ENCODE measurements at regions not wholly inside any gene's neighbourhood (a gene's known extent, or its start where the extent isn't known, plus 50 kb on each side); places are given as distances from the start of the nearest gene placed in this dataset.

DNA sequence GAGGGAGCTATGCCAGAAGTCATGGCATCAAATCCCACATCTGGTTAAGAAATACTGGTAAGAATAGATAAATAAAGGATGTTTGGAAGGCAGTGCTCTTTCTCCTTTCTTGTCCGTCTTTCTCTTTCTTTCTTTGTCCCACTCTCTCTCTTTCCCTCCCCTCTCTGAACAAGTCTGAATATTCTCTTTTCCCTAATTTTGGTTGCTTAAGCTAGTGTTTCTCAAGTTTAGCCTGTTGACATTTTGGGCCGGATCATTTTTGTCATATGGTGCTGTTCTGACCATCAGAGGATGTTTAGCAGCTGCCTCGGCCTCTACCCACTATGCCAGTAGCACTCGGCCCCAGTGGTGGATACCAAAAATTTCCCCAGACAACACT, 405.3 kb upstream of the C2CD4B start:
- Histone ChIP-seq H3K4me1 (ENCODE audit: control insufficient read depth in 4 of 4, insufficient read depth in 4 of 4, low read length in 3 of 4) (peaks cover 5 to 8% (median 7%) of the 10 kb centered on the region in 4 donors), H3K9ac (ENCODE audit: low read depth in 1 of 2, low read length in 2 of 2) (no peak overlapping the region), H3K9me3 (ENCODE audit: control insufficient read depth in 4 of 4, low read length in 3 of 4) (no peaks in the 10 kb centered on the region), H3K27ac (ENCODE audit: low read depth in 1 of 2, low read length in 2 of 2) (no peak overlapping the region), H3K4me3 (ENCODE audit: low read depth in 1 of 3, low read length in 3 of 3) (no peak overlapping the region), H3K36me3 (ENCODE audit: control insufficient read depth in 4 of 4, insufficient read depth in 3 of 4, low read depth in 1 of 4, low read length in 3 of 4) (no peaks in the 10 kb centered on the region), H3K27me3 (ENCODE audit: control insufficient read depth in 4 of 4, insufficient read depth in 4 of 4, low read length in 3 of 4) (peaks cover 0 to 12% (median 7%) of the 10 kb centered on the region in 4 donors)
- TF ChIP-seq JUND (IDR thresholded peaks at IDR 0.05) (no peak), EGR1 (IDR thresholded peaks at IDR 0.05; ENCODE audit: low read depth in 2 of 2) (no peak), RAD21 (IDR thresholded peaks at IDR 0.05) (no peak), HNF4G (IDR thresholded peaks at IDR 0.05) (no peak)
- TF ChIP-seq, protein P1, sequence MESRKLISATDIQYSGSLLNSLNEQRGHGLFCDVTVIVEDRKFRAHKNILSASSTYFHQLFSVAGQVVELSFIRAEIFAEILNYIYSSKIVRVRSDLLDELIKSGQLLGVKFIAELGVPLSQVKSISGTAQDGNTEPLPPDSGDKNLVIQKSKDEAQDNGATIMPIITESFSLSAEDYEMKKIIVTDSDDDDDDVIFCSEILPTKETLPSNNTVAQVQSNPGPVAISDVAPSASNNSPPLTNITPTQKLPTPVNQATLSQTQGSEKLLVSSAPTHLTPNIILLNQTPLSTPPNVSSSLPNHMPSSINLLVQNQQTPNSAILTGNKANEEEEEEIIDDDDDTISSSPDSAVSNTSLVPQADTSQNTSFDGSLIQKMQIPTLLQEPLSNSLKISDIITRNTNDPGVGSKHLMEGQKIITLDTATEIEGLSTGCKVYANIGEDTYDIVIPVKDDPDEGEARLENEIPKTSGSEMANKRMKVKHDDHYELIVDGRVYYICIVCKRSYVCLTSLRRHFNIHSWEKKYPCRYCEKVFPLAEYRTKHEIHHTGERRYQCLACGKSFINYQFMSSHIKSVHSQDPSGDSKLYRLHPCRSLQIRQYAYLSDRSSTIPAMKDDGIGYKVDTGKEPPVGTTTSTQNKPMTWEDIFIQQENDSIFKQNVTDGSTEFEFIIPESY (IDR thresholded peaks at IDR 0.05) = no peak
- DNase-seq (ENCODE audit: low spot score) = no peak
- 51% methylated on average over 4 of the region's 4 CpGs for WGBS

DNA sequence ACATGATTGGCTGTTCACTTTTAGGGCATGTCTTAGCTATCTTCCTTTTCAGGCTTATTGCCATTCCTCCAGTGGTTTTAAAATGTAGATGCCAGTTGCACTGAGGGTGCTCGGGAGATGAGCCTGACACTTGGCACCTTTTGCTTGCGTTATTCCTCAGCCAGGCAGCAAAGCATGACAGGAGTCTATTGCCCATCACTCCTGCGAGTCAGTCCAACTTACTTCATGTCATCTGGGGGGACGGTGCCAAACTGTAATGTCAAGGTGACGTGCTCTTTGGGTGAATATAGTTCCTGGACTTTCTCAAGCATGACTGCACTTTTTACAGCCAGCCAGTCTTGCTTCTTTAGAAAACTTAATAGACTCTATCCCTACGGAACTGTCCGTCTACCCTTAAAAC, 406.0 kb upstream of the C2CD4B start:
- H3K4me1 ChIP-seq (ENCODE audit: control insufficient read depth in 4 of 4, insufficient read depth in 4 of 4, low read length in 3 of 4) = peaks cover 5 to 8% (median 7%) of the 10 kb centered on the region in 4 donors
- H3K9ac ChIP-seq (ENCODE audit: low read depth in 1 of 2, low read length in 2 of 2) = no peak overlapping the region
- H3K36me3 ChIP-seq (ENCODE audit: control insufficient read depth in 4 of 4, insufficient read depth in 3 of 4, low read depth in 1 of 4, low read length in 3 of 4) = no peaks in the 10 kb centered on the region
- peaks cover 0 to 8% (median 4%) of the 10 kb centered on the region in 4 donors for H3K27me3 ChIP-seq (ENCODE audit: control insufficient read depth in 4 of 4, insufficient read depth in 4 of 4, low read length in 3 of 4)
- no peak for DNase-seq (ENCODE audit: low spot score)
- H3K9me3 ChIP-seq (ENCODE audit: control insufficient read depth in 4 of 4, low read length in 3 of 4) = no peaks in the 10 kb centered on the region
- WGBS = 93% methylated on average over 7 of the region's 7 CpGs
- H3K4me3 ChIP-seq (ENCODE audit: low read depth in 1 of 3, low read length in 3 of 3) = no peak overlapping the region
- TF ChIP-seq HNF4G (IDR thresholded peaks at IDR 0.05) = no peak
- TF ChIP-seq TAF1 (conservative IDR thresholded peaks at IDR 0.05) = no peak
- TF ChIP-seq, protein P2, sequence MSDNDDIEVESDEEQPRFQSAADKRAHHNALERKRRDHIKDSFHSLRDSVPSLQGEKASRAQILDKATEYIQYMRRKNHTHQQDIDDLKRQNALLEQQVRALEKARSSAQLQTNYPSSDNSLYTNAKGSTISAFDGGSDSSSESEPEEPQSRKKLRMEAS (IDR thresholded peaks at IDR 0.05) = no peak
- no peak for TF ChIP-seq RAD21 (IDR thresholded peaks at IDR 0.05)
- no peak for TF ChIP-seq HNF4A (conservative IDR thresholded peaks at IDR 0.05)
- TF ChIP-seq, protein P3, sequence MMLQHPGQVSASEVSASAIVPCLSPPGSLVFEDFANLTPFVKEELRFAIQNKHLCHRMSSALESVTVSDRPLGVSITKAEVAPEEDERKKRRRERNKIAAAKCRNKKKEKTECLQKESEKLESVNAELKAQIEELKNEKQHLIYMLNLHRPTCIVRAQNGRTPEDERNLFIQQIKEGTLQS (IDR thresholded peaks at IDR 0.05) = no peak
- H3K27ac ChIP-seq (ENCODE audit: low read depth in 1 of 2, low read length in 2 of 2) = no peak overlapping the region

DNA sequence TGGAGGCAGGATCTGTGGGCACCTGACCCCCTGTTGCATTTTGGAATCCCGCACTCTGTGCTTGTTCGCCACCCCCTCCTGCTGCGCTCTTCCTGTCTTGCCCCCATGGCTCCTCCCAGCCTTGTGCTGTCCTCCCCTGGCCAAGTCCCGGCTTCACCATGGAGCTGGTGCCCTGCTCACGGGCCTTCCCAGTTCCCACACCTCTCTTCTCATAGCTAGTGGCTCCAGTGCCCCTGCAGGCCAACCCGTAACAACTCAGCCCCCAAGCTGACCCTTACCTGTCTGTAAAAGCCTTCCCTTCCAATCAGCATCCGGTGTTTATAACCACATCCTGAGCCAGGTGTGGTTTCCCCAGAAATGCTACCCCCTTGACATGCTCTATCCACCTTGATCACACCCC, 407.7 kb upstream of the C2CD4B start:
- Histone ChIP-seq H3K27ac (ENCODE audit: low read depth in 1 of 2, low read length in 2 of 2) (no peak overlapping the region), H3K9ac (ENCODE audit: low read depth in 1 of 2, low read length in 2 of 2) (no peak overlapping the region), H3K4me3 (ENCODE audit: low read depth in 1 of 3, low read length in 3 of 3) (no peak overlapping the region), H3K27me3 (ENCODE audit: control insufficient read depth in 4 of 4, insufficient read depth in 4 of 4, low read length in 3 of 4) (peaks cover 0 to 8% (median 1%) of the 10 kb centered on the region in 4 donors), H3K4me1 (ENCODE audit: control insufficient read depth in 4 of 4, insufficient read depth in 4 of 4, low read length in 3 of 4) (peaks cover 5 to 8% (median 7%) of the 10 kb centered on the region in 4 donors), H3K9me3 (ENCODE audit: control insufficient read depth in 4 of 4, low read length in 3 of 4) (no peaks in the 10 kb centered on the region), H3K36me3 (ENCODE audit: control insufficient read depth in 4 of 4, insufficient read depth in 3 of 4, low read depth in 1 of 4, low read length in 3 of 4) (no peaks in the 10 kb centered on the region)
- no peak for DNase-seq (ENCODE audit: low spot score)
- WGBS = 97% methylated on average over 7 of the region's 7 CpGs
- TF ChIP-seq, protein P2 (IDR thresholded peaks at IDR 0.05) = no peak
- TF ChIP-seq NR2F2 (IDR thresholded peaks at IDR 0.05) (no peak), FOXA2 (IDR thresholded peaks at IDR 0.05) (no peak), RAD21 (IDR thresholded peaks at IDR 0.05) (no peak), JUND (IDR thresholded peaks at IDR 0.05) (no peak)

DNA sequence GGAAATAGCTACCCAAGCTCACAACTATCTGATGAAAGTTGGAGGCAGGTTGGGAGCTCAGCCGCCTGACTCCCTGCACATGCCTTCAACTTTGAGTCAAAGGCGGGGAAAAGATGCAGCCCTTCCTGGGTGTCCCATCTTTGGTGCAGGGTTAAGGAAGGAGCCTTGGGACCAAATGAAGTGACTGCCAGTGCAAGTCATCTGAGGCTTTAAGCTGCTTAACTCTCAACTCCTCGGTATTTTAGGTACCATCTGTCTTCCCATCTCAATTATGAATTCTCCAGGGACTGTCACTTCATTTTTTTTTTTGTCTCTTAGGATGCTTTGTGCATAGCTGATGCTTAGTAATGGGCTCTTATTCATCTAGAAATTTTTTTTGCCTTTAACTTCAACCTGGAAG, 408.8 kb upstream of the C2CD4B start:
- Histone ChIP-seq H3K4me3 (ENCODE audit: low read depth in 1 of 3, low read length in 3 of 3) (no peak overlapping the region), H3K27ac (ENCODE audit: low read depth in 1 of 2, low read length in 2 of 2) (no peak overlapping the region), H3K9ac (ENCODE audit: low read depth in 1 of 2, low read length in 2 of 2) (no peak overlapping the region), H3K4me1 (ENCODE audit: control insufficient read depth in 4 of 4, insufficient read depth in 4 of 4, low read length in 3 of 4) (peaks cover 5 to 8% (median 7%) of the 10 kb centered on the region in 4 donors), H3K36me3 (ENCODE audit: control insufficient read depth in 4 of 4, insufficient read depth in 3 of 4, low read depth in 1 of 4, low read length in 3 of 4) (no peaks in the 10 kb centered on the region), H3K27me3 (ENCODE audit: control insufficient read depth in 4 of 4, insufficient read depth in 4 of 4, low read length in 3 of 4) (peaks cover 0 to 8% (median 2%) of the 10 kb centered on the region in 4 donors), H3K9me3 (ENCODE audit: control insufficient read depth in 4 of 4, low read length in 3 of 4) (no peaks in the 10 kb centered on the region)
- 96% methylated on average over 3 of the region's 3 CpGs for WGBS
- no peak for DNase-seq (ENCODE audit: low spot score)
- TF ChIP-seq, protein P2 (IDR thresholded peaks at IDR 0.05) = no peak
- TF ChIP-seq HNF4G (IDR thresholded peaks at IDR 0.05) (no peak), GABPA (IDR thresholded peaks at IDR 0.05 in 1 of 2, conservative IDR thresholded peaks at IDR 0.05 in 1 of 2) (no peak), JUND (IDR thresholded peaks at IDR 0.05) (no peak), RXRA (IDR thresholded peaks at IDR 0.05) (no peak), SP1 (IDR thresholded peaks at IDR 0.05) (no peak), FOXA1 (IDR thresholded peaks at IDR 0.05) (no peak), EGR1 (IDR thresholded peaks at IDR 0.05; ENCODE audit: low read depth in 2 of 2) (no peak)
- TF ChIP-seq, protein P3 (IDR thresholded peaks at IDR 0.05) = no peak
- TF ChIP-seq, protein P1 (IDR thresholded peaks at IDR 0.05) = no peak
- TF ChIP-seq, protein P4, sequence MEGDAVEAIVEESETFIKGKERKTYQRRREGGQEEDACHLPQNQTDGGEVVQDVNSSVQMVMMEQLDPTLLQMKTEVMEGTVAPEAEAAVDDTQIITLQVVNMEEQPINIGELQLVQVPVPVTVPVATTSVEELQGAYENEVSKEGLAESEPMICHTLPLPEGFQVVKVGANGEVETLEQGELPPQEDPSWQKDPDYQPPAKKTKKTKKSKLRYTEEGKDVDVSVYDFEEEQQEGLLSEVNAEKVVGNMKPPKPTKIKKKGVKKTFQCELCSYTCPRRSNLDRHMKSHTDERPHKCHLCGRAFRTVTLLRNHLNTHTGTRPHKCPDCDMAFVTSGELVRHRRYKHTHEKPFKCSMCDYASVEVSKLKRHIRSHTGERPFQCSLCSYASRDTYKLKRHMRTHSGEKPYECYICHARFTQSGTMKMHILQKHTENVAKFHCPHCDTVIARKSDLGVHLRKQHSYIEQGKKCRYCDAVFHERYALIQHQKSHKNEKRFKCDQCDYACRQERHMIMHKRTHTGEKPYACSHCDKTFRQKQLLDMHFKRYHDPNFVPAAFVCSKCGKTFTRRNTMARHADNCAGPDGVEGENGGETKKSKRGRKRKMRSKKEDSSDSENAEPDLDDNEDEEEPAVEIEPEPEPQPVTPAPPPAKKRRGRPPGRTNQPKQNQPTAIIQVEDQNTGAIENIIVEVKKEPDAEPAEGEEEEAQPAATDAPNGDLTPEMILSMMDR (IDR thresholded peaks at IDR 0.05; ENCODE audit: low read depth, low read length, missing input control) = no peak

All from liver (tissue), 8 donors.